ENCODE measurements at regions not wholly inside any gene's neighbourhood (a gene's known extent, or its start where the extent isn't known, plus 50 kb on each side); places are given as distances from the start of the nearest gene placed in this dataset.

DNA sequence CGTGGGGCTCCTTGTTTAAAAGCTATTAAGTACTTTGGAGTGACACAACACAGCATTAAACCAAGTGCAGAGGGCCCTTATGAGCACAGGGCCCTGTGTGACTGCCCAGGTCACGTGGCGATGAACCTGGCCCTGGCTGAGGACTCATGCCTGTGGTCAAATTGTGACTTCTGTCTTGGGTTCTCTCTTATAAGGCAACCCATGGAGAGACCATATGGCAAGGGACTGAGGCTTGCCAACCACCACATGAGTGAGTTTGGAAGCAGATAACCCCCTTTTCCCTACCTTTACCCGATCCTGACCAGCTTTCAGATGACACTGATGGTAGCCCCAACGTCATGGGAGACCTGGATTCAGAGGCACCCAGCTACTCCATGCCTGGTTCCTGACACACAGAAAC is 140.5 kb downstream of the ZBTB18 start:
- TF ChIP-seq CTCF (conservative IDR thresholded peaks at IDR 0.05) = no peak
- TF ChIP-seq ZFX (IDR thresholded peaks at IDR 0.05) = no peak

Measured in C4-2B (cell line).